ENCODE measurements at regions not wholly inside any gene's neighbourhood (a gene's known extent, or its start where the extent isn't known, plus 50 kb on each side); places are given as distances from the start of the nearest gene placed in this dataset.

GRCh38 chr6:105740946-105741645 is 338.2 kb upstream of the PREP start:
- H3K4me3 ChIP-seq (replicated peaks in 1 of 3; ENCODE audit: insufficient read depth in 1 of 3, low read depth in 1 of 3, low read length in 3 of 3) = no peak overlapping the region
- intact Hi-C loops (cut with micrococcal nuclease) (no loop called here), dilution Hi-C loops (cut with MboI; ENCODE audit: extremely low pct_ligation_motif_present, low sequenced_read_pairs) (no loop called here)
- FAIRE-seq (no peak), DNase-seq (ENCODE audit: low read depth, low spot score) (no peak)
- H3K9me1 ChIP-seq (replicated peaks; ENCODE audit: control insufficient read depth, extremely low read depth, insufficient read depth, low read length) = no peaks in the 10 kb centered on the region
- no peaks in the 10 kb centered on the region for H3K79me2 ChIP-seq (ENCODE audit: control insufficient read depth, insufficient read depth, low read length)
- CTCF ChIA-PET = interaction anchor here (0.8 to 1.1 kb wide), 2 partner anchors 8 to 11 kb away, joined by 3 read pairs; no protein-coding TSS in a partner anchor
- H2AFZ ChIP-seq (ENCODE audit: low read depth, low read length) = no peak overlapping the region
- H3K4me2 ChIP-seq (ENCODE audit: insufficient read depth, low read length) = no peak overlapping the region
- BruUV-seq (replicated peaks) = no TSS peak
- peaks cover 3% of the 10 kb centered on the region in 2 experiments for H3K27me3 ChIP-seq (ENCODE audit: control insufficient read depth in 2 of 2, insufficient read depth in 2 of 2, low read length in 2 of 2)
- no peak overlapping the region for H3K27ac ChIP-seq (ENCODE audit: insufficient read depth, low read depth, low read length)
- no peaks in the 10 kb centered on the region for H3K9me3 ChIP-seq (replicated peaks; ENCODE audit: control insufficient read depth, insufficient read depth, low read length)
- no peaks in the 10 kb centered on the region for H4K20me1 ChIP-seq (replicated peaks; ENCODE audit: control insufficient read depth, extremely low read depth, insufficient read depth, low read length)
- TF ChIP-seq JUN (IDR thresholded peaks at IDR 0.05; ENCODE audit: borderline replicate concordance, insufficient read depth, insufficient read length, low read depth) (no peak), EZH2 (IDR thresholded peaks at IDR 0.05; ENCODE audit: borderline replicate concordance, low read depth, low read length, severe bottlenecking) (no peak)
- POLR2A ChIA-PET = no interaction called here
- H3K4me1 ChIP-seq (ENCODE audit: control insufficient read depth, extremely low read depth, insufficient read depth, low read length) = no peaks in the 10 kb centered on the region
- H3K36me3 ChIP-seq (ENCODE audit: control insufficient read depth in 2 of 2, extremely low read depth in 1 of 2, insufficient read depth in 2 of 2, low read length in 2 of 2) = no peaks in the 10 kb centered on the region
- no peak overlapping the region for H3K9ac ChIP-seq (replicated peaks; ENCODE audit: extremely low read depth, insufficient read depth, low read length)

- dilution Hi-C loops (cut with MboI; ENCODE audit: extremely low pct_ligation_motif_present, low sequenced_read_pairs) (no loop called here), intact Hi-C loops (cut with micrococcal nuclease) (loop anchor here (10.0 kb wide), 1 partner anchor 345 kb away; the partner anchor contains the start of gene PRDM1)
- Histone ChIP-seq H3K4me3 (replicated peaks in 1 of 3; ENCODE audit: insufficient read depth in 1 of 3, low read depth in 1 of 3, low read length in 3 of 3) (no peak overlapping the region), H3K4me1 (ENCODE audit: control insufficient read depth, extremely low read depth, insufficient read depth, low read length) (no peaks in the 10 kb centered on the region), H3K9me1 (replicated peaks; ENCODE audit: control insufficient read depth, extremely low read depth, insufficient read depth, low read length) (no peaks in the 10 kb centered on the region), H3K79me2 (ENCODE audit: control insufficient read depth, insufficient read depth, low read length) (no peaks in the 10 kb centered on the region), H3K27me3 (ENCODE audit: control insufficient read depth in 2 of 2, insufficient read depth in 2 of 2, low read length in 2 of 2) (peaks cover 3 to 5% of the 10 kb centered on the region in 2 experiments), H3K9ac (replicated peaks; ENCODE audit: extremely low read depth, insufficient read depth, low read length) (no peak overlapping the region), H3K4me2 (ENCODE audit: insufficient read depth, low read length) (no peak overlapping the region), H3K36me3 (ENCODE audit: control insufficient read depth in 2 of 2, extremely low read depth in 1 of 2, insufficient read depth in 2 of 2, low read length in 2 of 2) (no peaks in the 10 kb centered on the region), H2AFZ (ENCODE audit: low read depth, low read length) (no peak overlapping the region), H3K9me3 (replicated peaks; ENCODE audit: control insufficient read depth, insufficient read depth, low read length) (no peaks in the 10 kb centered on the region), H4K20me1 (replicated peaks; ENCODE audit: control insufficient read depth, extremely low read depth, insufficient read depth, low read length) (no peaks in the 10 kb centered on the region), H3K27ac (ENCODE audit: insufficient read depth, low read depth, low read length) (no peak overlapping the region)
- BruUV-seq (replicated peaks) = no TSS peak
- FAIRE-seq = no peak
- no peak for TF ChIP-seq EZH2 (IDR thresholded peaks at IDR 0.05; ENCODE audit: borderline replicate concordance, low read depth, low read length, severe bottlenecking)
- no peak for TF ChIP-seq POLR2A (IDR thresholded peaks at IDR 0.05; ENCODE audit: low read depth, low read length)
- no peak for DNase-seq (ENCODE audit: low read depth, low spot score)
- CTCF ChIA-PET = no interaction called here
- POLR2A ChIA-PET = no interaction called here
Observed at GRCh38 chr6:105739764-105740163, 336.9 kb upstream of the PREP start.
